GM10248 (cell line): ENCODE measurements at regions not wholly inside any gene's neighbourhood (a gene's known extent, or its start where the extent isn't known, plus 50 kb on each side); places are given as distances from the start of the nearest gene placed in this dataset.
A peak's percentile ranks its signal among the peaks of the same experiment; 100 is the strongest.

Source experiments
- CTCF ChIA-PET: fragments of 300-600 bp; sonication (Branson Sonifier 250); formaldehyde crosslinking; extraction: SDS; loops from one replicate; lab custom pipeline; 2021; ENCODE audit warnings: antibody characterized with exemption; lab: Yijun Ruan, JAX
- POLR2A ChIA-PET: fragments of 350-650 bp; sonication (Branson Sonifier 250); formaldehyde crosslinking; extraction: SDS; loops from one replicate; lab custom pipeline; 2020; ENCODE audit warnings: antibody characterized with exemption; lab: Yijun Ruan, JAX
- DNase-seq: peaks from one replicate; pipeline ENCODE4 v3.0.0; 2012; ENCODE audit errors: extremely low spot score
- CTCF ChIP-seq: IDR thresholded peaks from 2 replicates; pipeline ENCODE4 v1.5.1; 2012; ENCODE audit warnings: mild to moderate bottlenecking, low read depth; ENCODE audit errors: extremely low read depth, missing control alignments, control extremely low read depth

- DNase-seq = peak; percentile 72
- ChIA-PET CTCF (interaction anchor here (0.8 to 2.8 kb wide), 6 partner anchors 12 to 321 kb away, joined by 3 to 23 read pairs (median 3); no protein-coding TSS in a partner anchor), POLR2A (no interaction called here)
- peak; percentile 39 for TF ChIP-seq CTCF
Measured at GRCh38 chr9:89919171-89919681, 314.4 kb downstream of the GADD45G start.

- CTCF ChIA-PET = interaction anchor here (0.9 to 2.8 kb wide), 5 partner anchors 11 to 322 kb away, joined by 3 to 23 read pairs (median 4); no protein-coding TSS in a partner anchor
- no peak for DNase-seq
- no peak for TF ChIP-seq CTCF
- POLR2A ChIA-PET = no interaction called here
Measured at GRCh38 chr9:89920131-89920530, 315.3 kb downstream of the GADD45G start.

GRCh38 chr9:89920951-89921350 is 316.1 kb downstream of the GADD45G start:
- DNase-seq = no peak
- CTCF ChIA-PET = interaction anchor here (2.8 kb wide), 1 partner anchor 323 kb away, joined by 11 read pairs; no protein-coding TSS in a partner anchor
- TF ChIP-seq CTCF = no peak
- POLR2A ChIA-PET = no interaction called here

GRCh38 chr9:89922099-89922498 is 317.3 kb downstream of the GADD45G start:
- CTCF ChIA-PET = interaction anchor here (2.7 to 3.4 kb wide), 2 partner anchors 319 to 324 kb away, joined by 6 to 19 read pairs; no protein-coding TSS in a partner anchor
- TF ChIP-seq CTCF = no peak
- DNase-seq = no peak
- POLR2A ChIA-PET = no interaction called here

GRCh38 chr9:89923174-89923573 is 318.4 kb downstream of the GADD45G start:
- CTCF ChIA-PET = interaction anchor here (1.5 to 3.4 kb wide), 3 partner anchors 29 to 325 kb away, joined by 3 to 19 read pairs (median 6); no protein-coding TSS in a partner anchor
- DNase-seq = no peak
- POLR2A ChIA-PET = no interaction called here
- no peak for TF ChIP-seq CTCF

GRCh38 chr9:89923961-89924504 is 319.2 kb downstream of the GADD45G start:
- DNase-seq = no peak
- ChIA-PET CTCF (interaction anchor here (1.5 to 3.4 kb wide), 3 partner anchors 28 to 326 kb away, joined by 3 to 19 read pairs (median 6); no protein-coding TSS in a partner anchor), POLR2A (no interaction called here)
- no peak for TF ChIP-seq CTCF
